ENCODE measurements at regions not wholly inside any gene's neighbourhood (a gene's known extent, or its start where the extent isn't known, plus 50 kb on each side); places are given as distances from the start of the nearest gene placed in this dataset.
A peak's percentile ranks its signal among the peaks of the same experiment; 100 is the strongest.
"Not testable (repeated sequence)": the region's sequence is repeated elsewhere in the genome, so short reads cannot be mapped to it uniquely, and the experiment has no call there.

GRCh38 chr4:19286924-19287323, 964.8 kb upstream of the SLIT2 start:
- no peak for DNase-seq

- no peak for DNase-seq
Observed at GRCh38 chr4:19285146-19285545, 966.6 kb upstream of the SLIT2 start.

GRCh38 chr4:19278665-19279064, 973.0 kb upstream of the SLIT2 start:
- DNase-seq, result no peak

- no peak for DNase-seq
Observed at GRCh38 chr4:19266566-19266965, 985.1 kb upstream of the SLIT2 start.

GRCh38 chr4:19262467-19262866, 989.2 kb upstream of the SLIT2 start:
- no peak for DNase-seq

- DNase-seq, result no peak
Observed at GRCh38 chr4:19260346-19260745, 991.4 kb upstream of the SLIT2 start.

GRCh38 chr4:19259920-19260319, 991.8 kb upstream of the SLIT2 start:
- DNase-seq, result no peak

GRCh38 chr4:19256823-19257222, 994.9 kb upstream of the SLIT2 start:
- no peak for DNase-seq

GRCh38 chr4:19254486-19254885, 997.2 kb upstream of the SLIT2 start:
- DNase-seq, result no peak

GRCh38 chr4:19248023-19248422, 1003.7 kb upstream of the SLIT2 start:
- DNase-seq, result no peak

GRCh38 chr4:19241895-19242294, 1009.8 kb upstream of the SLIT2 start:
- DNase-seq, result no peak

- DNase-seq, result no peak
Observed at GRCh38 chr4:19239565-19239964, 1012.1 kb upstream of the SLIT2 start.

GRCh38 chr4:19236473-19236872, 1015.2 kb upstream of the SLIT2 start:
- no peak for DNase-seq

- no peak for DNase-seq
Observed at GRCh38 chr4:19230906-19231545, 1020.7 kb upstream of the SLIT2 start.

GRCh38 chr4:19227701-19228100, 1024.0 kb upstream of the SLIT2 start:
- no peak for DNase-seq

- DNase-seq, result peak; percentile 60
Observed at GRCh38 chr4:19224820-19225219, 1026.9 kb upstream of the SLIT2 start.

GRCh38 chr4:19216476-19216875, 1035.2 kb upstream of the SLIT2 start:
- DNase-seq, result no peak

- no peak for DNase-seq
Observed at GRCh38 chr4:19214591-19215186, 1037.0 kb upstream of the SLIT2 start.

GRCh38 chr4:19213388-19213787, 1038.3 kb upstream of the SLIT2 start:
- DNase-seq, result no peak

- DNase-seq, result no peak
Observed at GRCh38 chr4:19205853-19206252, 1045.9 kb upstream of the SLIT2 start.

GRCh38 chr4:19197838-19198237, 1053.9 kb upstream of the SLIT2 start:
- not testable (repeated sequence) for DNase-seq

GRCh38 chr4:19195696-19196095, 1056.0 kb upstream of the SLIT2 start:
- no peak for DNase-seq

GRCh38 chr4:19194672-19195071, 1057.0 kb upstream of the SLIT2 start:
- no peak for DNase-seq

GRCh38 chr4:19193274-19193981, 1058.3 kb upstream of the SLIT2 start:
- peak; percentile 25 for DNase-seq

Measured in OCI-M1 (cell line).